Trophoblast cell (in vitro differentiated cells and primary cell): ENCODE measurements at regions not wholly inside any gene's neighbourhood (a gene's known extent, or its start where the extent isn't known, plus 50 kb on each side); places are given as distances from the start of the nearest gene placed in this dataset.

Experiments
- DNase-seq, 2 donors: peaks; one replicate each; pipeline ENCODE4 v3.0.0-alpha.2; 2016
- H2AFZ ChIP-seq: 2 replicates; pipeline ENCODE4 v1.6.1; 2013; ENCODE audit warnings: low read length, moderate library complexity, mild to moderate bottlenecking; ENCODE audit not compliant: insufficient read depth, poor library complexity
- H2AK5ac ChIP-seq: 2 replicates; pipeline ENCODE4 v1.6.1; 2013; ENCODE audit warnings: mild to moderate bottlenecking, low read length
- H2BK120ac ChIP-seq: 2 replicates; pipeline ENCODE4 v1.6.1; 2013; ENCODE audit warnings: low read length, mild to moderate bottlenecking, moderate library complexity; ENCODE audit not compliant: insufficient read depth, poor library complexity
- H2BK12ac ChIP-seq: 2 replicates; pipeline ENCODE4 v1.6.1; 2013; ENCODE audit warnings: mild to moderate bottlenecking, low read length, moderate library complexity
- H2BK5ac ChIP-seq: 2 replicates; pipeline ENCODE4 v1.6.1; 2013; ENCODE audit warnings: low read length, low read depth, moderate library complexity, mild to moderate bottlenecking; ENCODE audit not compliant: poor library complexity
- H3K14ac ChIP-seq: 2 replicates; pipeline ENCODE4 v1.6.1; 2013; ENCODE audit warnings: mild to moderate bottlenecking, low read length
- H3K18ac ChIP-seq: 2 replicates; pipeline ENCODE4 v1.6.1; 2013; ENCODE audit warnings: mild to moderate bottlenecking, low read length
- H3K23ac ChIP-seq: 2 replicates; pipeline ENCODE4 v1.6.1; 2013; ENCODE audit warnings: low read length
- H3K27ac ChIP-seq: 2 replicates; pipeline ENCODE4 v1.5.1; 2013; ENCODE audit warnings: low read depth, mild to moderate bottlenecking, inconsistent platforms, low read length, moderate library complexity
- H3K27me3 ChIP-seq: 2 replicates; pipeline ENCODE4 v1.6.1; 2013; ENCODE audit warnings: inconsistent platforms, mild to moderate bottlenecking, low read length, moderate library complexity; ENCODE audit not compliant: insufficient read depth
- H3K36me3 ChIP-seq, 2 experiments: 1 replicate in 1 of 2; 2 replicates in 1 of 2; pipeline ENCODE4 v1.6.1; 2013; ENCODE audit warnings: low read length in 2 of 2, mild to moderate bottlenecking in 2 of 2, moderate library complexity in 1 of 2; ENCODE audit not compliant: insufficient read depth in 2 of 2, control insufficient read depth in 1 of 2
- H3K4ac ChIP-seq: 2 replicates; pipeline ENCODE4 v1.6.1; 2013; ENCODE audit warnings: low read depth, mild to moderate bottlenecking, low read length, moderate library complexity
- H3K4me1 ChIP-seq, 2 experiments: 1 replicate in 1 of 2; 2 replicates in 1 of 2; pipeline ENCODE4 v1.6.1; 2013; ENCODE audit warnings: low read length in 2 of 2, mild to moderate bottlenecking in 2 of 2, moderate library complexity in 1 of 2; ENCODE audit not compliant: insufficient read depth in 2 of 2, control insufficient read depth in 1 of 2
- H3K4me2 ChIP-seq: 2 replicates; pipeline ENCODE4 v1.6.1; 2013; ENCODE audit warnings: inconsistent platforms, mild to moderate bottlenecking, low read length, moderate library complexity
- H3K4me3 ChIP-seq: 2 replicates; pipeline ENCODE4 v1.5.1; 2013; ENCODE audit warnings: mild to moderate bottlenecking, low read depth, low read length, inconsistent platforms
- H3K79me1 ChIP-seq: one replicate; pipeline ENCODE4 v1.6.1; 2013; ENCODE audit warnings: low read length
- H3K79me2 ChIP-seq: 2 replicates; pipeline ENCODE4 v1.6.1; 2013; ENCODE audit warnings: low read length, mild to moderate bottlenecking; ENCODE audit not compliant: control insufficient read depth, insufficient read depth, poor library complexity
- H3K9ac ChIP-seq: 2 replicates; pipeline ENCODE4 v1.6.1; 2013; ENCODE audit warnings: mild to moderate bottlenecking, low read length
- H3K9me3 ChIP-seq: 2 replicates; pipeline ENCODE4 v1.6.1; 2013; ENCODE audit warnings: low read depth, mild to moderate bottlenecking, control low read depth, inconsistent platforms, low read length; ENCODE audit not compliant: insufficient read depth
- H4K12ac ChIP-seq: 2 replicates; pipeline ENCODE4 v1.6.1; 2013; ENCODE audit warnings: low read depth, mild to moderate bottlenecking, low read length, moderate library complexity
- H4K8ac ChIP-seq: 2 replicates; pipeline ENCODE4 v1.6.1; 2013; ENCODE audit warnings: low read depth, mild to moderate bottlenecking, low read length, moderate library complexity
- H4K91ac ChIP-seq: one replicate; pipeline ENCODE4 v1.6.1; 2013; ENCODE audit warnings: low read depth, mild to moderate bottlenecking, low read length, moderate library complexity
- WGBS: extraction: QIAGEN DNeasy Blood & Tissue Kit; methylation state at CpG from one replicate; pipeline ENCODE4 v1.1.7; 2013; ENCODE audit warnings: missing lambda C conversion rate; ENCODE audit not compliant: insufficient read length, insufficient coverage; ENCODE audit errors: extremely low coverage; 5-methylcytosine and 5-hydroxymethylcytosine counted together

GRCh38 chr13:93173654-93174053 is 53.0 kb upstream of the GPC6 start:
- Histone ChIP-seq H3K14ac (no peak overlapping the region), H3K36me3 (no peaks in the 10 kb centered on the region), H3K79me2 (no peaks in the 10 kb centered on the region), H3K79me1 (no peaks in the 10 kb centered on the region), H4K8ac (no peak overlapping the region), H3K4me3 (no peak overlapping the region), H3K23ac (no peak overlapping the region), H2AFZ (no peak overlapping the region), H2BK5ac (no peak overlapping the region), H3K4me1 (no peaks in the 10 kb centered on the region), H3K9me3 (no peaks in the 10 kb centered on the region), H3K18ac (no peak overlapping the region), H3K9ac (no peak overlapping the region), H4K12ac (no peak overlapping the region), H2BK12ac (no peak overlapping the region), H3K4ac (no peak overlapping the region), H2BK120ac (no peak overlapping the region), H3K27ac (no peak overlapping the region), H3K27me3 (no peaks in the 10 kb centered on the region), H4K91ac (no peak overlapping the region), H3K4me2 (no peak overlapping the region), H2AK5ac (no peak overlapping the region)
- no CpG with 5 or more reads among the region's 1 CpG for WGBS
- DNase-seq: no peak

- no CpG with 5 or more reads among the region's 3 CpGs for WGBS
- Histone ChIP-seq H3K4me1 (no peaks in the 10 kb centered on the region), H3K23ac (no peak overlapping the region)
Measured at GRCh38 chr13:93174260-93174659, 52.3 kb upstream of the GPC6 start.

More at GRCh38 chr13:93174260-93174659, 52.3 kb upstream of the GPC6 start:
- no peak overlapping the region for H3K4me3 ChIP-seq
- H3K36me3 ChIP-seq: no peaks in the 10 kb centered on the region
- no peak overlapping the region for H3K14ac ChIP-seq
- no peaks in the 10 kb centered on the region for H3K79me2 ChIP-seq
- H2BK120ac ChIP-seq: no peak overlapping the region
- no peak overlapping the region for H2AK5ac ChIP-seq
- H3K9ac ChIP-seq: no peak overlapping the region
- H2AFZ ChIP-seq: no peak overlapping the region
- no peaks in the 10 kb centered on the region for H3K27me3 ChIP-seq
- no peak overlapping the region for H2BK12ac ChIP-seq
- no peaks in the 10 kb centered on the region for H3K9me3 ChIP-seq
- no peak overlapping the region for H4K91ac ChIP-seq
- no peak overlapping the region for H4K8ac ChIP-seq
- no peak overlapping the region for H2BK5ac ChIP-seq
- no peak overlapping the region for H3K4me2 ChIP-seq
- no peak for DNase-seq
- H3K79me1 ChIP-seq: no peaks in the 10 kb centered on the region
- H3K4ac ChIP-seq: no peak overlapping the region
- H4K12ac ChIP-seq: no peak overlapping the region
- H3K27ac ChIP-seq: no peak overlapping the region
- no peak overlapping the region for H3K18ac ChIP-seq
